GM19328 (cell line): ENCODE measurements at regions not wholly inside any gene's neighbourhood (a gene's known extent, or its start where the extent isn't known, plus 50 kb on each side); places are given as distances from the start of the nearest gene placed in this dataset.

Experiments used
- ATAC-seq: cut with Tn5 transposase; IDR thresholded peaks from one replicate; pipeline ENCODE4 v1.9.1; 2021; ENCODE audit warnings: mild to moderate bottlenecking, moderate library complexity; ENCODE audit not compliant: unreplicated experiment

- no peak for ATAC-seq
Measured at GRCh38 chr4:125677665-125678307, 363.0 kb downstream of the FAT4 start.

- no peak for ATAC-seq
Measured at GRCh38 chr4:125679989-125680388, 365.2 kb downstream of the FAT4 start.

GRCh38 chr4:125681240-125681639, 366.5 kb downstream of the FAT4 start:
- ATAC-seq, result no peak

- ATAC-seq, result no peak
Measured at GRCh38 chr4:125682730-125683129, 368.0 kb downstream of the FAT4 start.

GRCh38 chr4:125688841-125689240, 374.1 kb downstream of the FAT4 start:
- ATAC-seq, result no peak

- ATAC-seq, result no peak
Measured at GRCh38 chr4:125689805-125690204, 375.1 kb downstream of the FAT4 start.

GRCh38 chr4:125693228-125693627, 378.5 kb downstream of the FAT4 start:
- no peak for ATAC-seq

GRCh38 chr4:125702406-125702805, 387.7 kb downstream of the FAT4 start:
- ATAC-seq, result no peak

GRCh38 chr4:125703443-125703842, 388.7 kb downstream of the FAT4 start:
- no peak for ATAC-seq

- no peak for ATAC-seq
Measured at GRCh38 chr4:125704726-125705125, 390.0 kb downstream of the FAT4 start.

- no peak for ATAC-seq
Measured at GRCh38 chr4:125705681-125706080, 390.9 kb downstream of the FAT4 start.

- no peak for ATAC-seq
Measured at GRCh38 chr4:125707397-125707796, 392.6 kb downstream of the FAT4 start.

- ATAC-seq, result no peak
Measured at GRCh38 chr4:125710766-125711165, 396.0 kb downstream of the FAT4 start.

- ATAC-seq, result no peak
Measured at GRCh38 chr4:125714049-125714448, 399.3 kb downstream of the FAT4 start.

GRCh38 chr4:125714845-125715244, 400.1 kb downstream of the FAT4 start:
- no peak for ATAC-seq

- no peak for ATAC-seq
Measured at GRCh38 chr4:125719987-125720386, 405.2 kb downstream of the FAT4 start.

GRCh38 chr4:125722009-125722408, 407.3 kb downstream of the FAT4 start:
- no peak for ATAC-seq

GRCh38 chr4:125725957-125726525, 411.3 kb downstream of the FAT4 start:
- no peak for ATAC-seq

GRCh38 chr4:125727931-125728330, 413.2 kb downstream of the FAT4 start:
- no peak for ATAC-seq

GRCh38 chr4:125728568-125728967, 413.8 kb downstream of the FAT4 start:
- no peak for ATAC-seq

GRCh38 chr4:125729171-125729570, 414.4 kb downstream of the FAT4 start:
- no peak for ATAC-seq

GRCh38 chr4:125732632-125733031, 417.9 kb downstream of the FAT4 start:
- ATAC-seq, result no peak

- no peak for ATAC-seq
Measured at GRCh38 chr4:125734504-125734903, 419.7 kb downstream of the FAT4 start.
